ENCODE measurements at regions not wholly inside any gene's neighbourhood (a gene's known extent, or its start where the extent isn't known, plus 50 kb on each side); places are given as distances from the start of the nearest gene placed in this dataset.

DNA sequence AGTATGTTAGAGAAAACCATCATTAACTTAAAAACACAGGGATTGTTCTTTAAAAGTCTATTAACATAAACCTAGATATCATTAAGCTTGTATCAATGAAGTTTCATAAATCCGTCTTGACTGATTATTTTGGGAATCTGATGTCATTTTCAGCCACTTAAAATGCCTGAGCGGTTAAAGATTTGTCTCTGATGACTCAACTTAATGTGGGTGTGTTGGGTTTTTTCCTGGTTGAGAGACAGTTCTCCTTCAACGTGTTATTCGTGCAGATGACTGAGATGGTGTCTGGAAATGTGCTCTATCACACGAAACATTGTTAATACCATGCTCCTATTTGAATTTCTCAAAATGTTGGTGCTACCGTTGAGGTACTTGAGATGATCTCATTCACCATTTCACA lies 227.3 kb upstream of the TENM3 start:
- CTCF ChIA-PET: no interaction called here
- H3K36me3 ChIP-seq (ENCODE audit: control insufficient read depth in 2 of 2, extremely low read depth in 1 of 2, insufficient read depth in 1 of 2, low read length in 1 of 2): no peaks in the 10 kb centered on the region
- ATAC-seq (replicated peaks in 1 of 4) (no peak), DNase-seq (no peak)
- Mint-ChIP-seq H3K4me3 (no peak overlapping the region), H3K36me3 (no peaks in the 10 kb centered on the region), H3K4me1 (no peaks in the 10 kb centered on the region), H3K27ac (no peak overlapping the region), H3K27me3 (no peaks in the 10 kb centered on the region), H3K9me3 (peaks cover 5 to 12% (median 5%) of the 10 kb centered on the region in 3 donors)
- H3K4me1 ChIP-seq (ENCODE audit: control insufficient read depth in 1 of 2, extremely low read depth in 1 of 2, insufficient read depth in 2 of 2, low read length in 2 of 2): no peaks in the 10 kb centered on the region
- H3K4me3 ChIP-seq (ENCODE audit: control insufficient read depth in 1 of 2, extremely low read depth in 1 of 2, low read length in 1 of 2): no peak overlapping the region
- H3K9me3 ChIP-seq: no peaks in the 10 kb centered on the region
- 93% methylated on average over 2 of the region's 6 CpGs for WGBS (ENCODE audit: insufficient coverage)
- POLR2A ChIA-PET: no interaction called here
- H3K27me3 ChIP-seq (replicated peaks in 1 of 2; ENCODE audit: control insufficient read depth in 2 of 2, extremely low read depth in 1 of 2, insufficient read depth in 2 of 2, low read length in 1 of 2): no peaks in the 10 kb centered on the region
- no peak overlapping the region for H3K27ac ChIP-seq (ENCODE audit: low read length)

- ATAC-seq (replicated peaks in 1 of 4) (no peak), DNase-seq (no peak)
- Histone ChIP-seq H3K27ac (ENCODE audit: low read length) (no peak overlapping the region), H3K27me3 (replicated peaks in 1 of 2; ENCODE audit: control insufficient read depth in 2 of 2, extremely low read depth in 1 of 2, insufficient read depth in 2 of 2, low read length in 1 of 2) (no peaks in the 10 kb centered on the region), H3K36me3 (ENCODE audit: control insufficient read depth in 2 of 2, extremely low read depth in 1 of 2, insufficient read depth in 1 of 2, low read length in 1 of 2) (no peaks in the 10 kb centered on the region), H3K4me1 (ENCODE audit: control insufficient read depth in 1 of 2, extremely low read depth in 1 of 2, insufficient read depth in 2 of 2, low read length in 2 of 2) (no peaks in the 10 kb centered on the region), H3K9me3 (no peaks in the 10 kb centered on the region), H3K4me3 (ENCODE audit: control insufficient read depth in 1 of 2, extremely low read depth in 1 of 2, low read length in 1 of 2) (no peak overlapping the region)
- CTCF ChIA-PET: no interaction called here
- POLR2A ChIA-PET: no interaction called here
- Mint-ChIP-seq H3K4me1 (no peaks in the 10 kb centered on the region), H3K36me3 (no peaks in the 10 kb centered on the region), H3K4me3 (no peak overlapping the region), H3K9me3 (peaks cover 0 to 5% (median 4%) of the 10 kb centered on the region in 3 donors), H3K27ac (no peak overlapping the region), H3K27me3 (no peaks in the 10 kb centered on the region)
- 63% methylated on average over 1 of the region's 5 CpGs for WGBS (ENCODE audit: insufficient coverage)
Measured at GRCh38 chr4:182017038-182017437, 226.2 kb upstream of the TENM3 start.

- POLR2A ChIA-PET: no interaction called here
- Histone ChIP-seq H3K4me3 (ENCODE audit: control insufficient read depth in 1 of 2, extremely low read depth in 1 of 2, low read length in 1 of 2) (no peak overlapping the region), H3K27ac (ENCODE audit: low read length) (no peak overlapping the region), H3K4me1 (ENCODE audit: control insufficient read depth in 1 of 2, extremely low read depth in 1 of 2, insufficient read depth in 2 of 2, low read length in 2 of 2) (no peaks in the 10 kb centered on the region), H3K9me3 (no peaks in the 10 kb centered on the region), H3K27me3 (replicated peaks in 1 of 2; ENCODE audit: control insufficient read depth in 2 of 2, extremely low read depth in 1 of 2, insufficient read depth in 2 of 2, low read length in 1 of 2) (no peaks in the 10 kb centered on the region), H3K36me3 (ENCODE audit: control insufficient read depth in 2 of 2, extremely low read depth in 1 of 2, insufficient read depth in 1 of 2, low read length in 1 of 2) (no peaks in the 10 kb centered on the region)
- WGBS (ENCODE audit: insufficient coverage): no CpG with 5 or more reads among the region's 2 CpGs
- Mint-ChIP-seq H3K9me3 (peaks cover 0 to 7% (median 5%) of the 10 kb centered on the region in 3 donors), H3K4me1 (no peaks in the 10 kb centered on the region), H3K4me3 (no peak overlapping the region), H3K27me3 (no peaks in the 10 kb centered on the region), H3K36me3 (no peaks in the 10 kb centered on the region), H3K27ac (no peak overlapping the region)
- ATAC-seq (replicated peaks in 1 of 4): no peak
- no peak for DNase-seq
- CTCF ChIA-PET: no interaction called here
Measured at GRCh38 chr4:182018691-182019090, 224.5 kb upstream of the TENM3 start.

- H3K36me3 Mint-ChIP-seq: no peaks in the 10 kb centered on the region
- no peak for DNase-seq
- 14% methylated on average over 1 of the region's 5 CpGs for WGBS (ENCODE audit: insufficient coverage)
Measured at GRCh38 chr4:182019148-182019652, 224.0 kb upstream of the TENM3 start.

DNA sequence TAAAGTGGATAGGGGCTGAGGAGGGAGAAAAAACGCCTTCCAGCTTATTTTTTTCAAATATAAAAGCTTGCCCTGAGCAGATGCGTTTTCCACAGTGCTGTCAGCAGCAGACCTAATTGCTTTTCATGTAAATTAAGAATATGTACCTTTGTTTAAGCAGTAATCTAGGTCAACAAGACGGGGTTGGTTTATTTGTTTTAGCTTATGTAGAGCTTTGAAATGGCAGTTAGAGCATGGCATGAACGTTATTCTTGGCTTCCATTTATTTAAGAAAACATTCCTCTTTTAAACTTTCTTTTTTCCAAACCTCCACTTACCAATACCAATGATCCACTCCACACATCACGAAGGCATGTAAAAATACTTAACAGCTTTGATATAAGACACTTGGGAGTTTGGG lies 220.3 kb upstream of the TENM3 start:
- no peaks in the 10 kb centered on the region for H3K4me1 ChIP-seq (ENCODE audit: control insufficient read depth in 1 of 2, extremely low read depth in 1 of 2, insufficient read depth in 2 of 2, low read length in 2 of 2)
- WGBS (ENCODE audit: insufficient coverage): no CpG with 5 or more reads among the region's 5 CpGs
- H3K27ac ChIP-seq (ENCODE audit: low read length): no peak overlapping the region
- peaks cover 6 to 19% (median 7%) of the 10 kb centered on the region in 3 donors for H3K9me3 Mint-ChIP-seq
- ATAC-seq (replicated peaks in 1 of 4) (no peak), DNase-seq (no peak)
- no peaks in the 10 kb centered on the region for H3K4me1 Mint-ChIP-seq
- CTCF ChIA-PET: no interaction called here
- H3K36me3 Mint-ChIP-seq: no peaks in the 10 kb centered on the region
- H3K27me3 Mint-ChIP-seq: no peaks in the 10 kb centered on the region
- no peaks in the 10 kb centered on the region for H3K9me3 ChIP-seq
- no peaks in the 10 kb centered on the region for H3K27me3 ChIP-seq (replicated peaks in 1 of 2; ENCODE audit: control insufficient read depth in 2 of 2, extremely low read depth in 1 of 2, insufficient read depth in 2 of 2, low read length in 1 of 2)
- H3K4me3 Mint-ChIP-seq: no peak overlapping the region
- no peak overlapping the region for H3K4me3 ChIP-seq (ENCODE audit: control insufficient read depth in 1 of 2, extremely low read depth in 1 of 2, low read length in 1 of 2)
- H3K36me3 ChIP-seq (ENCODE audit: control insufficient read depth in 2 of 2, extremely low read depth in 1 of 2, insufficient read depth in 1 of 2, low read length in 1 of 2): no peaks in the 10 kb centered on the region
- no peak overlapping the region for H3K27ac Mint-ChIP-seq
- POLR2A ChIA-PET: no interaction called here

More at GRCh38 chr4:182019148-182019652, 224.0 kb upstream of the TENM3 start:
- no peak overlapping the region for H3K27ac ChIP-seq (ENCODE audit: low read length)
- Mint-ChIP-seq H3K27ac (no peak overlapping the region), H3K4me1 (no peaks in the 10 kb centered on the region), H3K4me3 (no peak overlapping the region), H3K27me3 (no peaks in the 10 kb centered on the region), H3K9me3 (peaks cover 0 to 7% (median 5%) of the 10 kb centered on the region in 3 donors)
- no peak overlapping the region for H3K4me3 ChIP-seq (ENCODE audit: control insufficient read depth in 1 of 2, extremely low read depth in 1 of 2, low read length in 1 of 2)
- no peaks in the 10 kb centered on the region for H3K4me1 ChIP-seq (ENCODE audit: control insufficient read depth in 1 of 2, extremely low read depth in 1 of 2, insufficient read depth in 2 of 2, low read length in 2 of 2)
- no peaks in the 10 kb centered on the region for H3K27me3 ChIP-seq (replicated peaks in 1 of 2; ENCODE audit: control insufficient read depth in 2 of 2, extremely low read depth in 1 of 2, insufficient read depth in 2 of 2, low read length in 1 of 2)
- H3K36me3 ChIP-seq (ENCODE audit: control insufficient read depth in 2 of 2, extremely low read depth in 1 of 2, insufficient read depth in 1 of 2, low read length in 1 of 2): no peaks in the 10 kb centered on the region
- H3K9me3 ChIP-seq: no peaks in the 10 kb centered on the region
- ATAC-seq (replicated peaks in 1 of 4): no peak
- POLR2A ChIA-PET: no interaction called here
- CTCF ChIA-PET: no interaction called here

GRCh38 chr4:182023469-182023868 lies 219.7 kb upstream of the TENM3 start:
- H3K27ac Mint-ChIP-seq: no peak overlapping the region
- no peak for DNase-seq
- ATAC-seq (replicated peaks in 1 of 4): no peak
- Histone ChIP-seq H3K4me3 (ENCODE audit: control insufficient read depth in 1 of 2, extremely low read depth in 1 of 2, low read length in 1 of 2) (no peak overlapping the region), H3K9me3 (no peaks in the 10 kb centered on the region), H3K4me1 (ENCODE audit: control insufficient read depth in 1 of 2, extremely low read depth in 1 of 2, insufficient read depth in 2 of 2, low read length in 2 of 2) (no peaks in the 10 kb centered on the region), H3K36me3 (ENCODE audit: control insufficient read depth in 2 of 2, extremely low read depth in 1 of 2, insufficient read depth in 1 of 2, low read length in 1 of 2) (no peaks in the 10 kb centered on the region), H3K27me3 (replicated peaks in 1 of 2; ENCODE audit: control insufficient read depth in 2 of 2, extremely low read depth in 1 of 2, insufficient read depth in 2 of 2, low read length in 1 of 2) (no peaks in the 10 kb centered on the region), H3K27ac (ENCODE audit: low read length) (no peak overlapping the region)
- no peaks in the 10 kb centered on the region for H3K27me3 Mint-ChIP-seq
- no peaks in the 10 kb centered on the region for H3K36me3 Mint-ChIP-seq
- H3K9me3 Mint-ChIP-seq: peaks cover 6 to 19% (median 7%) of the 10 kb centered on the region in 3 donors
- POLR2A ChIA-PET: no interaction called here
- H3K4me3 Mint-ChIP-seq: no peak overlapping the region
- no peaks in the 10 kb centered on the region for H3K4me1 Mint-ChIP-seq
- WGBS (ENCODE audit: insufficient coverage): 73% methylated on average over 2 of the region's 3 CpGs
- CTCF ChIA-PET: no interaction called here

- no peak overlapping the region for H3K4me3 ChIP-seq (ENCODE audit: control insufficient read depth in 1 of 2, extremely low read depth in 1 of 2, low read length in 1 of 2)
- H3K27me3 ChIP-seq (replicated peaks in 1 of 2; ENCODE audit: control insufficient read depth in 2 of 2, extremely low read depth in 1 of 2, insufficient read depth in 2 of 2, low read length in 1 of 2): no peaks in the 10 kb centered on the region
- H3K9me3 Mint-ChIP-seq: peaks cover 2 to 12% (median 5%) of the 10 kb centered on the region in 3 donors
- no peaks in the 10 kb centered on the region for H3K36me3 ChIP-seq (ENCODE audit: control insufficient read depth in 2 of 2, extremely low read depth in 1 of 2, insufficient read depth in 1 of 2, low read length in 1 of 2)
- no CpG with 5 or more reads among the region's 8 CpGs for WGBS (ENCODE audit: insufficient coverage)
- H3K27ac Mint-ChIP-seq: no peak overlapping the region
- ATAC-seq (replicated peaks in 1 of 4) (no peak), DNase-seq (no peak)
- no peaks in the 10 kb centered on the region for H3K36me3 Mint-ChIP-seq
- no peaks in the 10 kb centered on the region for H3K9me3 ChIP-seq
- CTCF ChIA-PET: no interaction called here
- no peaks in the 10 kb centered on the region for H3K27me3 Mint-ChIP-seq
- H3K4me3 Mint-ChIP-seq: no peak overlapping the region
- H3K27ac ChIP-seq (ENCODE audit: low read length): no peak overlapping the region
- POLR2A ChIA-PET: no interaction called here
- H3K4me1 Mint-ChIP-seq: no peaks in the 10 kb centered on the region
- no peaks in the 10 kb centered on the region for H3K4me1 ChIP-seq (ENCODE audit: control insufficient read depth in 1 of 2, extremely low read depth in 1 of 2, insufficient read depth in 2 of 2, low read length in 2 of 2)
Measured at GRCh38 chr4:182042945-182043344, 200.3 kb upstream of the TENM3 start.
